HepG2 (cell line): ENCODE measurements at regions not wholly inside any gene's neighbourhood (a gene's known extent, or its start where the extent isn't known, plus 50 kb on each side); places are given as distances from the start of the nearest gene placed in this dataset.

Source experiments
- KDM6A ChIP-seq: IDR thresholded peaks from 2 replicates; pipeline ENCODE4 v1.6.1; 2016; ENCODE audit warnings: low read depth
- MXD4 ChIP-seq: IDR thresholded peaks from 2 replicates; pipeline ENCODE4 v1.6.1; 2016; ENCODE audit warnings: mild to moderate bottlenecking, missing biosample characterization, missing genetic modification reagents
- PITX1 ChIP-seq: sonication (generic); formaldehyde crosslinking; IDR thresholded peaks from 2 replicates; pipeline ENCODE4 v1.5.1; 2020; ENCODE audit warnings: mild to moderate bottlenecking, missing genetic modification reagents
- POLR2G ChIP-seq: fragments of 200-400 bp; formaldehyde crosslinking; IDR thresholded peaks from 2 replicates; pipeline ENCODE4 v1.6.1; 2018; ENCODE audit warnings: mild to moderate bottlenecking, low read depth, low read length, moderate library complexity
- SP2 ChIP-seq: sonication (generic); formaldehyde crosslinking; IDR thresholded peaks from 2 replicates; pipeline ENCODE4 v1.5.1; 2020; ENCODE audit warnings: mild to moderate bottlenecking, missing genetic modification reagents
- SRSF4 ChIP-seq: fragments of 200-400 bp; formaldehyde crosslinking; IDR thresholded peaks from one replicate; pipeline ENCODE4 v1.6.1; 2018; ENCODE audit warnings: mild to moderate bottlenecking, low read depth, low read length, moderate library complexity; ENCODE audit not compliant: poor library complexity, severe bottlenecking
- TBL1XR1 ChIP-seq: fragments of 150-350 bp; IDR thresholded peaks from 2 replicates; pipeline ENCODE4 v1.6.1; 2014; ENCODE audit warnings: borderline replicate concordance, low read length; ENCODE audit not compliant: partially characterized antibody
- TCF12 ChIP-seq, 2 experiments: fragments of 450-650 bp in 1 of 2; sonication (generic) in 1 of 2; formaldehyde crosslinking in 1 of 2; IDR thresholded peaks; 2 replicates each; pipeline versions ENCODE4 v1.6.1 to v1.8.0; 2017 to 2022; ENCODE audit warnings: antibody characterized with exemption in 1 of 2, mild to moderate bottlenecking in 1 of 2, missing genetic modification reagents in 1 of 2, moderate library complexity in 1 of 2
- ZMYM2 ChIP-seq: sonication (generic); formaldehyde crosslinking; IDR thresholded peaks from 2 replicates; pipeline ENCODE4 v1.8.0; 2022; ENCODE audit warnings: mild to moderate bottlenecking, missing genetic modification reagents
- ZNF292 ChIP-seq: sonication (generic); formaldehyde crosslinking; IDR thresholded peaks from 2 replicates; pipeline ENCODE4 v1.8.1; 2022; ENCODE audit warnings: mild to moderate bottlenecking, low read depth, missing genetic modification reagents, borderline replicate concordance
- TF ChIP-seq, protein P1 (sequence below): IDR thresholded peaks from 2 replicates; pipeline ENCODE4 v1.6.1; 2016; ENCODE audit warnings: missing genetic modification reagents, missing compliant biosample characterization
- TF ChIP-seq, protein P2 (sequence below): sonication (generic); formaldehyde crosslinking; IDR thresholded peaks from 2 replicates; pipeline ENCODE4 v1.8.0; 2022; ENCODE audit warnings: missing genetic modification reagents, mild to moderate bottlenecking, borderline replicate concordance
- TF ChIP-seq, protein P3 (sequence below), 2 experiments: fragments of 450-650 bp in 1 of 2; sonication (generic) in 1 of 2; formaldehyde crosslinking in 1 of 2; IDR thresholded peaks; 2 replicates each; pipeline versions ENCODE4 v1.6.1 to v1.8.0; 2016 to 2022; ENCODE audit warnings: antibody characterized with exemption in 1 of 2, mild to moderate bottlenecking in 1 of 2, missing genetic modification reagents in 1 of 2
- TF ChIP-seq, protein P4 (sequence below): sonication (generic); formaldehyde crosslinking; IDR thresholded peaks from 2 replicates; pipeline ENCODE4 v1.5.1; 2020; ENCODE audit warnings: mild to moderate bottlenecking, missing genetic modification reagents, moderate library complexity

DNA sequence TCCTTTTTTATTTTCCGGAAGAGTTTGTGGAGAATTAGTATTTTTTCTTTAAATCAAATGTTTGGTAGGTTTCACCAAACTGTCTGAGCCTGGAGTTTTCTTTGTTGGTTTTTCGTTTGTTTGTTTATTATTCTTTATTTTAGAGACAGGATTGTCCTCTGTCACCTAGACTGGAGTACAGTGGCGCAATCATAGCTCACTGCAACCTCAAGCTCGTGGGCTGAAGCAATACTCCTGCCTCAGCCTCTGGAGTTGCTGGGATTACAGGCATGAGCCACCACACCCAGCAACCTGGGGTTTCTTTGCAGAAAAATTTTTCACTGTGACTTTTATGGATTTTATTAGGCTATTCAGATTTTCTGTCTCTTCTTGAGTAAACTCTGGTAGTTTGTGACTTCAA lies 120.2 kb upstream of the LOC128125822 start (continued):
- TF ChIP-seq, protein P1, sequence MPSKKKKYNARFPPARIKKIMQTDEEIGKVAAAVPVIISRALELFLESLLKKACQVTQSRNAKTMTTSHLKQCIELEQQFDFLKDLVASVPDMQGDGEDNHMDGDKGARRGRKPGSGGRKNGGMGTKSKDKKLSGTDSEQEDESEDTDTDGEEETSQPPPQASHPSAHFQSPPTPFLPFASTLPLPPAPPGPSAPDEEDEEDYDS (CRISPR knock-in tag): peak; percentile 36; the same call in 1 of the 2 replicates
- no peak for TF ChIP-seq POLR2G
- no peak for TF ChIP-seq SP2 (CRISPR knock-in tag)
- TF ChIP-seq SRSF4: no peak
- TF ChIP-seq, protein P2, sequence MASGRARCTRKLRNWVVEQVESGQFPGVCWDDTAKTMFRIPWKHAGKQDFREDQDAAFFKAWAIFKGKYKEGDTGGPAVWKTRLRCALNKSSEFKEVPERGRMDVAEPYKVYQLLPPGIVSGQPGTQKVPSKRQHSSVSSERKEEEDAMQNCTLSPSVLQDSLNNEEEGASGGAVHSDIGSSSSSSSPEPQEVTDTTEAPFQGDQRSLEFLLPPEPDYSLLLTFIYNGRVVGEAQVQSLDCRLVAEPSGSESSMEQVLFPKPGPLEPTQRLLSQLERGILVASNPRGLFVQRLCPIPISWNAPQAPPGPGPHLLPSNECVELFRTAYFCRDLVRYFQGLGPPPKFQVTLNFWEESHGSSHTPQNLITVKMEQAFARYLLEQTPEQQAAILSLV (CRISPR knock-in tag): no peak
- peak; percentile 89 for TF ChIP-seq PITX1 (CRISPR knock-in tag)
- 0 out of 2 replicates have a peak, but pooled peaks have one; percentile 70 for TF ChIP-seq ZMYM2 (CRISPR knock-in tag)
- peak; percentile 57; the same call in 1 of the 2 replicates for TF ChIP-seq KDM6A (CRISPR knock-in tag)
- no peak for TF ChIP-seq TCF12 (IDR thresholded peaks at IDR 0.05)
- peak; percentile 50; the same call in 1 of the 2 replicates for TF ChIP-seq TCF12 (CRISPR knock-in tag; IDR thresholded peaks at IDR 0.05)
- peak; percentile 55; the same call in 1 of the 2 replicates for TF ChIP-seq MXD4 (CRISPR knock-in tag)
- TF ChIP-seq, protein P3, sequence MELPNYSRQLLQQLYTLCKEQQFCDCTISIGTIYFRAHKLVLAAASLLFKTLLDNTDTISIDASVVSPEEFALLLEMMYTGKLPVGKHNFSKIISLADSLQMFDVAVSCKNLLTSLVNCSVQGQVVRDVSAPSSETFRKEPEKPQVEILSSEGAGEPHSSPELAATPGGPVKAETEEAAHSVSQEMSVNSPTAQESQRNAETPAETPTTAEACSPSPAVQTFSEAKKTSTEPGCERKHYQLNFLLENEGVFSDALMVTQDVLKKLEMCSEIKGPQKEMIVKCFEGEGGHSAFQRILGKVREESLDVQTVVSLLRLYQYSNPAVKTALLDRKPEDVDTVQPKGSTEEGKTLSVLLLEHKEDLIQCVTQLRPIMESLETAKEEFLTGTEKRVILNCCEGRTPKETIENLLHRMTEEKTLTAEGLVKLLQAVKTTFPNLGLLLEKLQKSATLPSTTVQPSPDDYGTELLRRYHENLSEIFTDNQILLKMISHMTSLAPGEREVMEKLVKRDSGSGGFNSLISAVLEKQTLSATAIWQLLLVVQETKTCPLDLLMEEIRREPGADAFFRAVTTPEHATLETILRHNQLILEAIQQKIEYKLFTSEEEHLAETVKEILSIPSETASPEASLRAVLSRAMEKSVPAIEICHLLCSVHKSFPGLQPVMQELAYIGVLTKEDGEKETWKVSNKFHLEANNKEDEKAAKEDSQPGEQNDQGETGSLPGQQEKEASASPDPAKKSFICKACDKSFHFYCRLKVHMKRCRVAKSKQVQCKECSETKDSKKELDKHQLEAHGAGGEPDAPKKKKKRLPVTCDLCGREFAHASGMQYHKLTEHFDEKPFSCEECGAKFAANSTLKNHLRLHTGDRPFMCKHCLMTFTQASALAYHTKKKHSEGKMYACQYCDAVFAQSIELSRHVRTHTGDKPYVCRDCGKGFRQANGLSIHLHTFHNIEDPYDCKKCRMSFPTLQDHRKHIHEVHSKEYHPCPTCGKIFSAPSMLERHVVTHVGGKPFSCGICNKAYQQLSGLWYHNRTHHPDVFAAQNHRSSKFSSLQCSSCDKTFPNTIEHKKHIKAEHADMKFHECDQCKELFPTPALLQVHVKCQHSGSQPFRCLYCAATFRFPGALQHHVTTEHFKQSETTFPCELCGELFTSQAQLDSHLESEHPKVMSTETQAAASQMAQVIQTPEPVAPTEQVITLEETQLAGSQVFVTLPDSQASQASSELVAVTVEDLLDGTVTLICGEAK (IDR thresholded peaks at IDR 0.05): peak; percentile 52; the same call in 1 of the 2 replicates
- TF ChIP-seq, protein P3 (CRISPR knock-in tag; IDR thresholded peaks at IDR 0.05): peak; percentile 95
- TF ChIP-seq ZNF292 (CRISPR knock-in tag): peak; percentile 97
- TF ChIP-seq, protein P4, sequence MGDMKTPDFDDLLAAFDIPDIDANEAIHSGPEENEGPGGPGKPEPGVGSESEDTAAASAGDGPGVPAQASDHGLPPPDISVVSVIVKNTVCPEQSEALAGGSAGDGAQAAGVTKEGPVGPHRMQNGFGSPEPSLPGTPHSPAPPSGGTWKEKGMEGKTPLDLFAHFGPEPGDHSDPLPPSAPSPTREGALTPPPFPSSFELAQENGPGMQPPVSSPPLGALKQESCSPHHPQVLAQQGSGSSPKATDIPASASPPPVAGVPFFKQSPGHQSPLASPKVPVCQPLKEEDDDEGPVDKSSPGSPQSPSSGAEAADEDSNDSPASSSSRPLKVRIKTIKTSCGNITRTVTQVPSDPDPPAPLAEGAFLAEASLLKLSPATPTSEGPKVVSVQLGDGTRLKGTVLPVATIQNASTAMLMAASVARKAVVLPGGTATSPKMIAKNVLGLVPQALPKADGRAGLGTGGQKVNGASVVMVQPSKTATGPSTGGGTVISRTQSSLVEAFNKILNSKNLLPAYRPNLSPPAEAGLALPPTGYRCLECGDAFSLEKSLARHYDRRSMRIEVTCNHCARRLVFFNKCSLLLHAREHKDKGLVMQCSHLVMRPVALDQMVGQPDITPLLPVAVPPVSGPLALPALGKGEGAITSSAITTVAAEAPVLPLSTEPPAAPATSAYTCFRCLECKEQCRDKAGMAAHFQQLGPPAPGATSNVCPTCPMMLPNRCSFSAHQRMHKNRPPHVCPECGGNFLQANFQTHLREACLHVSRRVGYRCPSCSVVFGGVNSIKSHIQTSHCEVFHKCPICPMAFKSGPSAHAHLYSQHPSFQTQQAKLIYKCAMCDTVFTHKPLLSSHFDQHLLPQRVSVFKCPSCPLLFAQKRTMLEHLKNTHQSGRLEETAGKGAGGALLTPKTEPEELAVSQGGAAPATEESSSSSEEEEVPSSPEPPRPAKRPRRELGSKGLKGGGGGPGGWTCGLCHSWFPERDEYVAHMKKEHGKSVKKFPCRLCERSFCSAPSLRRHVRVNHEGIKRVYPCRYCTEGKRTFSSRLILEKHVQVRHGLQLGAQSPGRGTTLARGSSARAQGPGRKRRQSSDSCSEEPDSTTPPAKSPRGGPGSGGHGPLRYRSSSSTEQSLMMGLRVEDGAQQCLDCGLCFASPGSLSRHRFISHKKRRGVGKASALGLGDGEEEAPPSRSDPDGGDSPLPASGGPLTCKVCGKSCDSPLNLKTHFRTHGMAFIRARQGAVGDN (CRISPR knock-in tag): peak; percentile 23; the same call in 1 of the 2 replicates
- TF ChIP-seq TBL1XR1: peak; percentile 93
